Activated CD4-positive, alpha-beta T cell treated with anti-CD3 and anti-CD28 coated beads, Interleukin-2, amount 50 U/mL, for 48 hours (primary cell): ENCODE measurements at regions not wholly inside any gene's neighbourhood (a gene's known extent, or its start where the extent isn't known, plus 50 kb on each side); places are given as distances from the start of the nearest gene placed in this dataset.
A peak's percentile ranks its signal among the peaks of the same experiment; 100 is the strongest.

Experiments used
- DNase-seq, 2 experiments: peaks; one replicate each; pipeline ENCODE4 v3.0.0-alpha.2; 2020

- DNase-seq = no peak
Measured at GRCh38 chr6:141667580-141668309, 465.0 kb upstream of the GJE1 start.

DNA sequence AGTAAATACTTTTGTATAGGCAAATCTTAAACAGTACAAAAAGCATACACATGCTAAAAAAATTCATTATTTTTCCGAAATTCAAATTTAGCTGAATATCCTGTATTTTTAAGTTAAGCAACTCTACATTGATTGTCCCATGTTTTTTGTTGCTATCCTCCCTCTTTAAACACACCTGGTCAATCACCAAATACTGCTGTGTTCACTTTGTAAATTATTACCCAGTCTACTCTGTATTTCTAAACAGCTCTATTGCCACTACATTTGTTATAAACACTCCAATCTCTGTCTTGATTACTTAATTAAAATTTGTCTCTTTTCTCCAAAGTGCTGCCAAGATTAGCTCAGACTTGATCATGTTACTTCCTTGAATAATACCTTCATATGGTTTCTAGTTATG is 466.5 kb upstream of the GJE1 start:
- no peak for DNase-seq

GRCh38 chr6:141664744-141665143 is 468.0 kb upstream of the GJE1 start:
- no peak for DNase-seq

DNA sequence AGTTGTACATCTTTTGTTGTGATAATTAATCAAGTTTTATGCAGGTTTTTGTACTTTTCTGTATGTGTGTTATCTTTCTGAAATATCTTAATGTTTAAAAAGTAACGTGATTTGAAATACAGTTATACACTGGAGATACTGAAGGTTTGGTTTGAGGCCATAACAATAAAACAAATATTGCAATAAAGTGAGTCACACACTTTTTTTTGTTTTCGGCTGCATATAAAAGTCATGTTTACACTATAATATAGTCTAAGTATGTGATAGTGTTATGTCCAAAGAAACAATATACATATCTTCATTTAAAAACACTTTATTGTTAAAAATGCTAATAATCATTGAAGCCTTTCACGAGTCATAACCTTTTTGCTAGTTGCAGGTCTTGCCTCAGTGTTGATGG is 473.1 kb upstream of the GJE1 start:
- no peak for DNase-seq

GRCh38 chr6:141658696-141659095 is 474.0 kb upstream of the GJE1 start:
- DNase-seq = no peak

DNA sequence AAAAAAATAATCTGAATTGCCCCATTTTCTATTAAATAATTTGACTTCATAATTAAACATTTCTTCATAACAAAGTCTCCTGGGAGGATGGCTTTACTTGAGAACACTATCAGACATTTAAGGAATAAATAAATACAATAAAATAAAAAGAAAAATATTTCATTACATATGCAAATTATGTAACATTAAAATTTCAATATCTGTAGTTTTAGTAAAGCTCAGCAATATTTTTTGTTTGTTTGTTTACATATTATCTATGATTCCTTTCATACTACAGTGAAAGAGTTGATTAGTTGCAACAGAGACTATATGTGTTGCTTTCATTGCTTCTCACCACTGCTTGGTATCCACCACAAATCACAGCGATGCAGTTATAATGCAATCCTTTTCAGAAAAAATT is 474.9 kb upstream of the GJE1 start:
- no peak for DNase-seq

DNA sequence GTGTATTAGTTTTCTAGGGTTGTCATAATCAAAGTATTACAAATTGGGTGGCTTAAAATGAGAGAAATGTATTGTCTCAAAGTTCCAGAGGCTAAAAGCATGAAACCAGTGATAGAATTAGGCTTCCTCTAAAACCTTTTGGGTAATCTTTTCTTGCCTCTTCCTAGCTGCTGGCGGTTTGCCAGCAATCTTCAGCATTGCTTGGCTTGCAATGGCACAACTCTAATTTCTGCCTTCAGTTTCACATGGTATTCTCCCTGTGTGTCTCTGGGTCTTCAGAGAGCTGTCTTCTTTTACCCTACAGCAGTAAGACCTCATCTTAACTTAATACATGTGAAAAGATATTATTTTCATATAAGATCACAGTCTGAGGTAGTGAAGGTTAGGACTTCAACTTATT is 479.1 kb upstream of the GJE1 start:
- DNase-seq = no peak

DNA sequence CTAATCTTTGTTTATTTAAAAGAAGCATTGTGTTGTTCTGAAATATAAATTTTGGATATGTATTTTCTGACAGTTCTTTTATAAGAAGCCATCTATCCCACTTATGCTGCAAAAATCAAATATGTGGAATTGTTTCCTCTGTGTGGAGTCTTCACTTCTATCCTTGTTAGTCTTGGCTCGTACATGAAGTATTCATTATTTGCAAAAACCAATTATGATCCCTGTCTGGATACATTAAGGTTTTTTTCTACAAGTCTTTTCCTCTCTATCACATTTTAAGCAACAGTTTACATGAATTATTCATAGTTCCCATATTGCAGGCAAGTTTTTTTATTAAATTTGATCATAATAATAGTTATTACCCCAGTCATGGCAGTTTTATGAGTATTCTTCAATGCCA is 490.8 kb upstream of the GJE1 start:
- DNase-seq = no peak

- no peak for DNase-seq
Measured at GRCh38 chr6:141641406-141641805, 491.3 kb upstream of the GJE1 start.

DNA sequence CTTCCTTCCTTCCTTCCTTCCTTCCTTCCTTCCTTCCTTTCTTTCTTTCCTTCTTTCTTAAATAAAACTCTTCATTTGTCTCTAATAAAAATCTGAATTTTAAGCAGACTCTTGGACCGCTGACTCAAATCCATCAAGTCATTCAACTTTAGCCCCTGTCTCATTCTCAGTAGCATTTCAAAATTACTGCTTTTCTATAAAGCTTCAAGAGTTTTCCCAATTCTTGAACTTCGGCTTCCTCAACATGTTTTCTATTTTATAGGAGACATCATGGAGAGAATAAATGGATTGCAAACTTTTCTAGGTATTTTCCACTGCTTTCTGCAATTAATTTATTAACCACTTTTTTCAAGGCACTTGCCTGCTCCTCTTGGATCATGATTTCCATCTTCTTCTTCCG is 497.1 kb upstream of the GJE1 start:
- DNase-seq = no peak

- no peak for DNase-seq
Measured at GRCh38 chr6:141634269-141634668, 498.5 kb upstream of the GJE1 start.

GRCh38 chr6:141624301-141624700 is 508.4 kb upstream of the GJE1 start:
- DNase-seq = no peak

GRCh38 chr6:141618180-141618581 is 514.5 kb upstream of the GJE1 start:
- no peak for DNase-seq

GRCh38 chr6:141610741-141611140 is 522.0 kb upstream of the GJE1 start:
- DNase-seq = no peak

- DNase-seq = no peak
Measured at GRCh38 chr6:141607956-141608355, 524.8 kb upstream of the GJE1 start.

GRCh38 chr6:141598487-141598886 is 534.2 kb upstream of the GJE1 start:
- DNase-seq = no peak

DNA sequence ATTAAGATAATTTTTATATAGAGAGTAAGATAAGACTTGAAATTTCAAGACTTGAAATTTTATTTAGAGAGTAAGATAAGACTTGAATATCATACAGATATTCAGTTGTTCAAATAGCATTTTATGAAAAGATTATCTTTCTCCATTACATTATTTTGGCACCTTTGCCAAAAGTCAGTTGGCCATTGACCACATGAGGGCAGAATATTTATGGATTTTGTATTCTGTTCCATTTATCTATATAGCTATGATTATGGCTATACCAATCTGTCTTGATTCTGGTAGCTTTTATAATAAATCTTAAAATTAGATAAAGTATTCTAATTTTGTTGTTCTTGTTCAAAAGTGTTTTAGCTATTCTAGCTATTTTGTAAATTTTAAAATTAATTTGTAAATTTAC is 537.9 kb upstream of the GJE1 start:
- DNase-seq = no peak

- DNase-seq = no peak
Measured at GRCh38 chr6:141593311-141593710, 539.4 kb upstream of the GJE1 start.

DNA sequence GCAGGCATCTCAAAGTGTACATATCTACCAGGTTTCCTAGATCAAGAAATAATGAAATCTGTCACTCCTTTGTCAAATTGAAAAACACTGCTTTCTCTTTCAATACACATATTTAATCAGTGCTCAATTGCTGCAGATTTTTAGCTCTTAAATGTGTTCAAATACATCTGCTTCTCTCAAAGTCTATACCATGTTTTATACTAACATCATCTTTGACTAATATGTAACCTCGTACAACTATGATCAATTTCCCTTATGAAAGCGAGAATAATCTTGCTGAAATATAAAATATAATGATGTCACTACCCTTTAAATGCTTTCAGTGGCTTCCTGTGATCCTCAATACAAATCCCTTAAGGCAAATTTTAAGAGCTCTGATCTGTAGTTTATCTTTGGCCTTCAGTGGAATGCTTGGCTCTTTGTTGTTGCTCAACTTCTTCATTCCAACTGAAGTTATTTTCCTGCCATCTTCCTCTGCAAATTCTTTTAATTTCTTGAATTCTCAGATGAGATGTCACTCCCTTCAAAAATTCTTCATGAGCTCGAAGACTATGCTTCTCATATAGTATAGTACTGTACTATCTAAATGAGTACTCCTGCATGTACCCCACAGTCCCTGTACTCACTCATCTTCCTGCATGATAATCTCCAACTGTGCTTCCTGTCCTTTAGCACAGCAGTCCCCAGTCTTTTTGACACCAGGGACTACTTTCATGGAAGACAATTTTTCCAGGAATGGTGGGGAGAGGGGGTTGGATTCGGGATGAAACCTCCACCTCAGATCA is 545.1 kb upstream of the GJE1 start:
- no peak for DNase-seq

DNA sequence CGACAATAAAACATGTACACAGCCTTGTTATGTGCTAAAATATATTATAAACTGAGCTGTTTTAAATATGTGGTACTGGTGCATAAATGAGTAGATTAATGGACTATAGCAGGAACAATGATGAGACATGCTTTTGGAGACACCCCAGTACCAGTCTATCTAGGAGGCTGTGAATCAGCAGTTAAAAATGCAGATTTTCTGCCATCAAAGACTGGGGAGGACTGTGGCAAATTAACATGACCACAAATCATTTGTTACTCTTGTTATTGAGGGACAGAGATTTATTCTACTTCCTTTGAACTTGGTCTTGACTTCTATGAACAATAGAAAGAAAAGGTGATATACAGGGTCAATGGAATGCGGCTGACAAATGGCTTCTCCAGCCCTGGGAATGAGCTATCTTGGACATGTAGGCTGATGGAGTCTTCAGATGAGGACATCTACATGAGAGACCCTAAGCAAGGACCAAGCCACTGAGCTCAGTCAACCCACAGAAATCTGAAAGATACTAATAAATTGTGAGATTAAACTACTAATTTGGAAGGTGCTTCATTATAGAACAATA is 551.7 kb upstream of the GJE1 start:
- DNase-seq = no peak

- DNase-seq = no peak
Measured at GRCh38 chr6:141580131-141580530, 552.6 kb upstream of the GJE1 start.

- DNase-seq = no peak
Measured at GRCh38 chr6:141576751-141577150, 556.0 kb upstream of the GJE1 start.

DNA sequence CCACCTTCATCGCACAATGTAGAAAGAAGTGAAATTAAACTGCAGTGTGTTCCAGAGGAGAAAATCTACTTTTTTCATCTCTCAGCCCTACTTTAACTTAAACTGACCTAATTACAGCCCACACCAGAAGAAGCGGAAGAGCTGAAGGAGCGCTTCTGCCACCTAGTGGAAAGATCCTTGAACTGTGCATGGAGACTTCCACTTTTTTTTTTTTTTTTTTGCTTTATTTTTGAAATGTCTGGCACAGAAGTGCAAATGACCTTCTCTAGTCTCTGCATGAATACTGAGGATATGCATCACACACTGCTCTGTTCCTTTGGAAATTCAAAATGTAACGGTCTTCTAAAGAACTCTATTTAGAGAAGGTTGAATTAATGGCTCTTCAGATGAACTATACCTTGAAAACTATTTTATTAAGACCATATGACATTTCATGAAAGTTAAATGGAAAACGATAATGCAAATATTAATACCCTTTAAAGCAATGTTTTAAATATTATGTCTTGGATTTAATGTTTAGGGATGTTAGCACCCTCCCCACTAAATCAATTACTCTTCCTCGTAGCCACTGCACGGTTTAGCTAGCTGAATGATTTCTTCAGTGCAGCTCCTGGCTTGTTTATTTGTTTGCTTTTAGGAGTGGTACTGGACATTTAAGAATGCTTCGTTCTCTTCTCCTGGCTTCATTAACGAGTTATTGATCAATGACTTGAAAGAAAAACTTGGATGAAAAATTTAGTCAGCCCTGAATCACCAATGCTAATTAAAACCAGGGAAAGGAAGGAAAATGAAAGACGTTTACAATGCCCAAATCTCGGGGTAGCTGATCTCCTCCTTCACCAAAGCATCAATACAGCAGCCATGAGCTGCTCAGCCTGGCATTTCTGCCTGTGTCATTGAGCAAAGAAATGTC is 569.6 kb upstream of the GJE1 start:
- DNase-seq = peak; percentile 43 to 53
